Stomach (tissue), 4 donors: ENCODE measurements at regions not wholly inside any gene's neighbourhood (a gene's known extent, or its start where the extent isn't known, plus 50 kb on each side); places are given as distances from the start of the nearest gene placed in this dataset.

Experiments
- EP300 ChIP-seq: sonication (generic); formaldehyde crosslinking; IDR thresholded peaks from one replicate; pipeline ENCODE4 v1.6.1; 2017; ENCODE audit warnings: antibody characterized with exemption
- POLR2A ChIP-seq, 4 donors: fragments of 450-650 bp; IDR thresholded peaks; one replicate each; pipeline ENCODE4 v1.6.1; 2016; ENCODE audit warnings: antibody characterized with exemption in 4 of 4, control low read depth in 2 of 4, mild to moderate bottlenecking in 1 of 4, moderate library complexity in 1 of 4
- POLR2AphosphoS5 ChIP-seq, 3 donors: sonication (generic); formaldehyde crosslinking; IDR thresholded peaks; one replicate each; pipeline ENCODE4 v1.6.1; 2016; ENCODE audit warnings: antibody characterized with exemption in 3 of 3
- TF ChIP-seq, protein P1 (sequence below), 7 experiments: fragments of 450-650 bp in 4 of 7; fragments of 200-600 bp in 3 of 7; sonication (generic) in 3 of 7; IDR thresholded peaks; one replicate each; pipeline ENCODE4 v1.5.1; 2016 to 2019; ENCODE audit warnings: antibody characterized with exemption in 7 of 7, control low read depth in 2 of 7, mild to moderate bottlenecking in 1 of 7

DNA sequence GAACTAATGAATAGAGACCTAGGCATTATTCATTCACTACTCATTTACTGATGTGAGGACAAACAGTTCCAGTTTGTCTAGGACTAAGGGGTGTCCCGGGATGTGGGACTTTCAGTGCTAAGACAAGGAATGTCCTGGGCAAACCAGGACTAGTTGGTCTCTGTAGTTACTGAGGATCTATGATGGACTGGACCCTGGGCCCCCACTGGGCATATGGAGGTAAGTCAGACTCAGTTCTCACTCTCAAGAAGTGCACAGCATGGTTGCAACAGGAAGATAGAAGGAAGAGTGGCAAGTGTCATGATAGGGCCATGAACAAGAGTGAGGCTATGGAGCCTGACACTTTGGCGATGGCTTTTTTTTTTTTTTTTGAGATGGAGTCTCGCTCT is 128.2 kb downstream of the MYCN start:
- TF ChIP-seq POLR2A (IDR thresholded peaks at IDR 0.05): no peak
- TF ChIP-seq, protein P1, sequence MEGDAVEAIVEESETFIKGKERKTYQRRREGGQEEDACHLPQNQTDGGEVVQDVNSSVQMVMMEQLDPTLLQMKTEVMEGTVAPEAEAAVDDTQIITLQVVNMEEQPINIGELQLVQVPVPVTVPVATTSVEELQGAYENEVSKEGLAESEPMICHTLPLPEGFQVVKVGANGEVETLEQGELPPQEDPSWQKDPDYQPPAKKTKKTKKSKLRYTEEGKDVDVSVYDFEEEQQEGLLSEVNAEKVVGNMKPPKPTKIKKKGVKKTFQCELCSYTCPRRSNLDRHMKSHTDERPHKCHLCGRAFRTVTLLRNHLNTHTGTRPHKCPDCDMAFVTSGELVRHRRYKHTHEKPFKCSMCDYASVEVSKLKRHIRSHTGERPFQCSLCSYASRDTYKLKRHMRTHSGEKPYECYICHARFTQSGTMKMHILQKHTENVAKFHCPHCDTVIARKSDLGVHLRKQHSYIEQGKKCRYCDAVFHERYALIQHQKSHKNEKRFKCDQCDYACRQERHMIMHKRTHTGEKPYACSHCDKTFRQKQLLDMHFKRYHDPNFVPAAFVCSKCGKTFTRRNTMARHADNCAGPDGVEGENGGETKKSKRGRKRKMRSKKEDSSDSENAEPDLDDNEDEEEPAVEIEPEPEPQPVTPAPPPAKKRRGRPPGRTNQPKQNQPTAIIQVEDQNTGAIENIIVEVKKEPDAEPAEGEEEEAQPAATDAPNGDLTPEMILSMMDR (IDR thresholded peaks at IDR 0.05): no peak
- TF ChIP-seq POLR2AphosphoS5 (IDR thresholded peaks at IDR 0.05): no peak
- no peak for TF ChIP-seq EP300
